ENCODE measurements at regions not wholly inside any gene's neighbourhood (a gene's known extent, or its start where the extent isn't known, plus 50 kb on each side); places are given as distances from the start of the nearest gene placed in this dataset.

- no peak overlapping the region for H3K4me3 ChIP-seq (ENCODE audit: low read depth, low read length)
- no peak for DNase-seq (ENCODE audit: low read depth)
- no peak for TF ChIP-seq CTCF (conservative IDR thresholded peaks at IDR 0.05; ENCODE audit: low read depth, low read length)
These were observed 166.2 kb downstream of the TMEM38B start for GRCh38 chr9:105860516-105860915.

GRCh38 chr9:105861972-105862371, 167.6 kb downstream of the TMEM38B start:
- no peak for DNase-seq (ENCODE audit: low read depth)
- TF ChIP-seq CTCF (conservative IDR thresholded peaks at IDR 0.05; ENCODE audit: low read depth, low read length), result no peak
- H3K4me3 ChIP-seq (ENCODE audit: low read depth, low read length), result no peak overlapping the region

- DNase-seq (ENCODE audit: low read depth), result no peak
- no peak for TF ChIP-seq CTCF (conservative IDR thresholded peaks at IDR 0.05; ENCODE audit: low read depth, low read length)
These were observed 170.0 kb downstream of the TMEM38B start for GRCh38 chr9:105864248-105864898.

GRCh38 chr9:105865285-105865684, 170.9 kb downstream of the TMEM38B start:
- no peak for DNase-seq (ENCODE audit: low read depth)
- no peak for TF ChIP-seq CTCF (conservative IDR thresholded peaks at IDR 0.05; ENCODE audit: low read depth, low read length)
- H3K4me3 ChIP-seq (ENCODE audit: low read depth, low read length), result no peak overlapping the region

More at GRCh38 chr9:105864248-105864898, 170.0 kb downstream of the TMEM38B start:
- H3K4me3 ChIP-seq (ENCODE audit: low read depth, low read length), result no peak overlapping the region

GRCh38 chr9:105871540-105871939, 177.2 kb downstream of the TMEM38B start:
- TF ChIP-seq CTCF (conservative IDR thresholded peaks at IDR 0.05; ENCODE audit: low read depth, low read length), result no peak
- DNase-seq (ENCODE audit: low read depth), result no peak
- no peak overlapping the region for H3K4me3 ChIP-seq (ENCODE audit: low read depth, low read length)

GRCh38 chr9:105873801-105874200, 179.5 kb downstream of the TMEM38B start:
- no peak overlapping the region for H3K4me3 ChIP-seq (ENCODE audit: low read depth, low read length)
- TF ChIP-seq CTCF (conservative IDR thresholded peaks at IDR 0.05; ENCODE audit: low read depth, low read length), result no peak
- DNase-seq (ENCODE audit: low read depth), result no peak

- no peak overlapping the region for H3K4me3 ChIP-seq (ENCODE audit: low read depth, low read length)
- no peak for TF ChIP-seq CTCF (conservative IDR thresholded peaks at IDR 0.05; ENCODE audit: low read depth, low read length)
- no peak for DNase-seq (ENCODE audit: low read depth)
These were observed 183.4 kb downstream of the TMEM38B start for GRCh38 chr9:105877721-105878120.
